AG08396 (cell line): ENCODE measurements at regions not wholly inside any gene's neighbourhood (a gene's known extent, or its start where the extent isn't known, plus 50 kb on each side); places are given as distances from the start of the nearest gene placed in this dataset.

ENCODE experiments used
- DNase-seq: peaks from one replicate; pipeline ENCODE4 v3.0.0; 2012; ENCODE audit warnings: low spot score, mixed read lengths

GRCh38 chr6:122118945-122119506 lies 280.4 kb upstream of the HSF2 start:
- DNase-seq = no peak

GRCh38 chr6:122122202-122122601 lies 277.2 kb upstream of the HSF2 start:
- DNase-seq = no peak

- no peak for DNase-seq
Observed at GRCh38 chr6:122122686-122123085, 276.8 kb upstream of the HSF2 start.

- DNase-seq = no peak
Observed at GRCh38 chr6:122124908-122125307, 274.5 kb upstream of the HSF2 start.

GRCh38 chr6:122126894-122127293 lies 272.6 kb upstream of the HSF2 start:
- DNase-seq = no peak

- no peak for DNase-seq
Observed at GRCh38 chr6:122128445-122128844, 271.0 kb upstream of the HSF2 start.

- DNase-seq = no peak
Observed at GRCh38 chr6:122129313-122130025, 270.0 kb upstream of the HSF2 start.

- DNase-seq = no peak
Observed at GRCh38 chr6:122130026-122130348, 269.5 kb upstream of the HSF2 start.

GRCh38 chr6:122130518-122130917 lies 268.9 kb upstream of the HSF2 start:
- DNase-seq = no peak

GRCh38 chr6:122136386-122136785 lies 263.1 kb upstream of the HSF2 start:
- DNase-seq = no peak

- no peak for DNase-seq
Observed at GRCh38 chr6:122140031-122140430, 259.4 kb upstream of the HSF2 start.

- no peak for DNase-seq
Observed at GRCh38 chr6:122141246-122141645, 258.2 kb upstream of the HSF2 start.

- no peak for DNase-seq
Observed at GRCh38 chr6:122143813-122144601, 255.4 kb upstream of the HSF2 start.

GRCh38 chr6:122145246-122145645 lies 254.2 kb upstream of the HSF2 start:
- no peak for DNase-seq

GRCh38 chr6:122145741-122146240 lies 253.7 kb upstream of the HSF2 start:
- DNase-seq = no peak

GRCh38 chr6:122147291-122147690 lies 252.2 kb upstream of the HSF2 start:
- DNase-seq = no peak

GRCh38 chr6:122151066-122151465 lies 248.4 kb upstream of the HSF2 start:
- no peak for DNase-seq

GRCh38 chr6:122151763-122152162 lies 247.7 kb upstream of the HSF2 start:
- DNase-seq = no peak

GRCh38 chr6:122153557-122153956 lies 245.9 kb upstream of the HSF2 start:
- no peak for DNase-seq

- DNase-seq = no peak
Observed at GRCh38 chr6:122154155-122154554, 245.3 kb upstream of the HSF2 start.

- no peak for DNase-seq
Observed at GRCh38 chr6:122154912-122155575, 244.4 kb upstream of the HSF2 start.

GRCh38 chr6:122161136-122161535 lies 238.3 kb upstream of the HSF2 start:
- DNase-seq = no peak

- DNase-seq = no peak
Observed at GRCh38 chr6:122165014-122165413, 234.4 kb upstream of the HSF2 start.
